BE2C (cell line): ENCODE measurements at regions not wholly inside any gene's neighbourhood (a gene's known extent, or its start where the extent isn't known, plus 50 kb on each side); places are given as distances from the start of the nearest gene placed in this dataset.

Experiments used
- DNase-seq: peaks from one replicate; pipeline ENCODE4 v3.0.0-alpha.2; 2020
- H3K27me3 ChIP-seq: fragments of 250-450 bp; sonication (Bioruptor Pico); 2 replicates; pipeline ENCODE4 v1.5.1; 2020; ENCODE audit warnings: mild to moderate bottlenecking
- H3K36me3 ChIP-seq: fragments of 250-450 bp; sonication (Bioruptor Pico); 2 replicates; pipeline ENCODE4 v1.5.1; 2020; ENCODE audit warnings: mild to moderate bottlenecking
- H3K4me1 ChIP-seq: fragments of 250-450 bp; sonication (Bioruptor Pico); 2 replicates; pipeline ENCODE4 v1.5.1; 2020
- H3K4me3 ChIP-seq: 2 replicates; pipeline ENCODE4 v1.5.1; 2011; ENCODE audit warnings: low read depth, low read length
- H3K9me3 ChIP-seq: fragments of 250-450 bp; sonication (Bioruptor Pico); 2 replicates; pipeline ENCODE4 v1.5.1; 2020
- TF ChIP-seq, protein P1 (sequence below): IDR thresholded peaks from 2 replicates; pipeline ENCODE4 v1.5.1; 2012; ENCODE audit warnings: mild to moderate bottlenecking, low read depth, low read length

DNA sequence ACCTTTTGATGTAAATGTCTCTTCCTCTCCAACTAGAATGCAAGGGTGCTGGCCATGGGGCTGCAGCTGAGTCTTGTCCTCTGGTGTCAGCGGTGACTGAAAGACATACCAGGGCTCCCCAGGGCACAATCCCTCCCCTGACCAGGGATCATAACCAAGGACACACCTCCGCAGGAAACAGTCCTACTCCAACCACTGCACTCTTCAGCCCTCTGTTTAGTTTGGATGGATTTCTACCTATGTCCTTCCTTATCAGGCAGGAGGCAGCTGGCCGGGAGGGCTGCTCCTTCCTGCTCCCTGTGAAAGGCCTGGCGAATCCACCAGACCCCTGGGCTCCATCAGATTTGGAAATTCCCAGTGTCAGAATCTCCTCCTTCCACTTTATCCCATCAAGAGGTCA, 185.2 kb upstream of the ID2 start:
- no peaks in the 10 kb centered on the region for H3K27me3 ChIP-seq
- H3K4me3 ChIP-seq, result no peak overlapping the region
- peaks cover 3% of the 10 kb centered on the region; the same call in 1 of the 2 replicates for H3K4me1 ChIP-seq
- H3K9me3 ChIP-seq, result no peaks in the 10 kb centered on the region; the same call in 1 of the 2 replicates
- DNase-seq, result no peak
- TF ChIP-seq, protein P1, sequence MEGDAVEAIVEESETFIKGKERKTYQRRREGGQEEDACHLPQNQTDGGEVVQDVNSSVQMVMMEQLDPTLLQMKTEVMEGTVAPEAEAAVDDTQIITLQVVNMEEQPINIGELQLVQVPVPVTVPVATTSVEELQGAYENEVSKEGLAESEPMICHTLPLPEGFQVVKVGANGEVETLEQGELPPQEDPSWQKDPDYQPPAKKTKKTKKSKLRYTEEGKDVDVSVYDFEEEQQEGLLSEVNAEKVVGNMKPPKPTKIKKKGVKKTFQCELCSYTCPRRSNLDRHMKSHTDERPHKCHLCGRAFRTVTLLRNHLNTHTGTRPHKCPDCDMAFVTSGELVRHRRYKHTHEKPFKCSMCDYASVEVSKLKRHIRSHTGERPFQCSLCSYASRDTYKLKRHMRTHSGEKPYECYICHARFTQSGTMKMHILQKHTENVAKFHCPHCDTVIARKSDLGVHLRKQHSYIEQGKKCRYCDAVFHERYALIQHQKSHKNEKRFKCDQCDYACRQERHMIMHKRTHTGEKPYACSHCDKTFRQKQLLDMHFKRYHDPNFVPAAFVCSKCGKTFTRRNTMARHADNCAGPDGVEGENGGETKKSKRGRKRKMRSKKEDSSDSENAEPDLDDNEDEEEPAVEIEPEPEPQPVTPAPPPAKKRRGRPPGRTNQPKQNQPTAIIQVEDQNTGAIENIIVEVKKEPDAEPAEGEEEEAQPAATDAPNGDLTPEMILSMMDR, result no peak
- no peaks in the 10 kb centered on the region for H3K36me3 ChIP-seq

DNA sequence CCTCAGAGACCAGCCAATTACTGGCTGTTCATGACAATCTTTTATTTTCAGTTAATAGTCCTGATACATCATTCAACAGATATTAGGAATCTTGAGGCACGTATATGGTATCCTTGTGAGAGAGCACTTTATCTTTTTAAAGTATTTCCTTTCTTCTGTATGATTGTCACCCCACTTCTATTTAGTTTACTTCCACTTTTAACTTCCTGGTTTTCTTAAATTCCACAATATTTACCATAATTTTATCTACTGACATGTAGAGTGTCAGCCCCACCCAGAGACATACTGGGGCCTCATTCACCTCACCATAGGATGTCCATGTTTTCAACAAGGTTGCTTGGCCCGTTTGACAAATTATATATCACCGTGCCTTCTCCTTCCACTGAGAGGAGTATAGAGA, 182.9 kb upstream of the ID2 start:
- no peak overlapping the region for H3K4me3 ChIP-seq
- no peaks in the 10 kb centered on the region for H3K36me3 ChIP-seq
- no peaks in the 10 kb centered on the region for H3K27me3 ChIP-seq
- DNase-seq, result no peak
- no peaks in the 10 kb centered on the region; the same call in 1 of the 2 replicates for H3K9me3 ChIP-seq
- H3K4me1 ChIP-seq, result peaks cover 3% of the 10 kb centered on the region; the same call in 1 of the 2 replicates
- TF ChIP-seq, protein P1, result no peak

DNA sequence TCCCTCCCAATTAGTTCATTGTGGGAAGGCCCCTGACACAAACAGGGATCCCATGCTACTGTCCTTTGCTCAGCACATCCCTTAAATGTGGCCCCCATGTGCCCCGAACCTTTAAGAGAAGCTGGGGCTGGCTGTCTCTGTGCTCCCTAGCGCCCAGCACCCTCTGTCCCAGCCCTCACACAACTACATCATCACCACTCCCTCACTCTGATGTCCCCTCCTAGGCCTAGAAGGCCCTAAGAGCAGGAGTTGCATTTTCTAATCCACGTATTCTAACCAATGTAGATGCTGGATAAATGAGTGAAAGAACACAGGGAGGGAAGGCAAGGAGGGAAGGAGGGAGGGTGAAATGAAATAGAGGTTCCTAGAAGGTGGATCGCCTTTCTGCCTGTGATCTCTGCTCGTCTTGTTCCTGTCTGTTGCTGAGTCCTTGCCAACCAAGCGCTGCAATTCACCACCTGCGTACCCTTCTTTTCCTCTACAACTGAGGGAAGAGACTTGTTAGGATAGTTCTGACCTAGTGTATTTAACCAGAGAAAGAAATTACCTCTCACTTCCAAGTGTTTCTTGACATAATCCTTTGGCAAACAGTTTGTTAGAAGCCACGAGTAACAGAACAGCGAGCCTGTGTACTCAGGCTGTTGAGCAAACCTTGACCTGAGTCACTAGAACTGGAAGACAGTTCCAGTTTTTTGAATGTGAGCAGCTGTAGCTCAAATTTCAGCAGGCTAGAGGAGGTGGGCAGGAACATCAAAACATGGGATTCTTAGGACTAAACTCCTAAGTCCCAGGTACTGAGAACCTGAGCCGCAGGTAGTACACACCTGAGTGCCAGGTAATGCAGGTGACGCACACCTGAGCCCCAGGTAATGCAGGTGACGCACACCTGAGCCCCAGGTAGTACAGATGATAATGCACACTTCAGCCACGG, 181.5 kb upstream of the ID2 start:
- TF ChIP-seq, protein P1, result no peak
- Histone ChIP-seq H3K4me3 (no peak overlapping the region), H3K9me3 (no peaks in the 10 kb centered on the region; the same call in 1 of the 2 replicates), H3K4me1 (peaks cover 3% of the 10 kb centered on the region; the same call in 1 of the 2 replicates), H3K27me3 (no peaks in the 10 kb centered on the region), H3K36me3 (no peaks in the 10 kb centered on the region)
- DNase-seq, result no peak

DNA sequence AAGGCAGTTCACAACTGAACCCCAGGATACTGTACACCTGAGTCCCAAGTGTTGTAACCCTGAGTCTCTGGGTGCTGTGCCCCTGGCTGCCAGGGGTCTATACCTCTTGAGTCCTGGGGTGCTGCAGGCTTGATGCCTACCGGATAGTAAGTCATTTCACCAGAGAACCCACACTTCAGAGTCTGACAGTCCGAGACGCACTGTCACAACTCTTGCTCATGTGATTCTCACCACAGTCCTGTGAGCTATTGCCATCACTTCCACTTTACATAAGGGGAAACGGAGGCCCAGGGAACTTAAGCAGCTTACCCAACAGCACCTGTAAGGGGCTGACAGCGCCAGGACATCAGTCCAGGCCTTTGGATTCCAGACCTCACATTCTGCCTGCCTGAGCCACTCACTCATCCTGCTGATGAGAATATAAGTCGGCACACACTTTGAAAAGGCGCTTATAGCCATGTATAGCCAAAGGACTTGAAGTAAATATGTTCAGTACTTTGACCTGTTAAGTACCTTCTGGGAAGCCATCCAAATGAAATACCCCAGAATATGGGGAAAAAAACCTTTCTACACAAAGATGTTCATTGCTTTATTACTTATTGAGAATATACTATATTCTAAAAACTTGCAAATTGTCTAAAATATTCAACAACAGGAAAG, 180.7 kb upstream of the ID2 start:
- Histone ChIP-seq H3K36me3 (no peaks in the 10 kb centered on the region), H3K9me3 (no peaks in the 10 kb centered on the region; the same call in 1 of the 2 replicates), H3K4me1 (peaks cover 3% of the 10 kb centered on the region; the same call in 1 of the 2 replicates), H3K27me3 (no peaks in the 10 kb centered on the region), H3K4me3 (no peak overlapping the region)
- DNase-seq, result no peak
- TF ChIP-seq, protein P1, result no peak

DNA sequence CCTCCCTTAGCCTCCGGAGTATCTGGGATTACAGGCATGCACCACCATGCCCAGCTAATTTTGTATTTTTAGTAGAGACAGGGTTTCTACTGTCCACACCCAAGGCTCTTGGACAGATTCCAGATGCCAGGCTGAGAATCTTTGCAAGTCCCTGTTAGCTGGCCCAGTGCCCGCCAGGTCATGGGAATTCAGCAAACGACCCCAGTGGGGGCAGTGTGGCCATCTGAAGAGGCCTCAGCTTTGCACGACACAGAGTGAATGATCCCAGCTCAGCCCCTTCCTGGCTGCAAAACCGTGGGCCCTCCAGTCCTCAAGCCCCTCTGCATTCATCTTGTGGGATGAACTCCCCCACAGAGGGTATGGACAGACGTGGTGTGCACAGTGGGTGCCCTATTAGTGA, 179.5 kb upstream of the ID2 start:
- H3K9me3 ChIP-seq, result no peaks in the 10 kb centered on the region; the same call in 1 of the 2 replicates
- H3K4me1 ChIP-seq, result no peaks in the 10 kb centered on the region
- no peak for DNase-seq
- H3K4me3 ChIP-seq, result no peak overlapping the region
- no peaks in the 10 kb centered on the region for H3K36me3 ChIP-seq
- H3K27me3 ChIP-seq, result no peaks in the 10 kb centered on the region
- TF ChIP-seq, protein P1, result no peak
